NB4 (cell line): ENCODE measurements at regions not wholly inside any gene's neighbourhood (a gene's known extent, or its start where the extent isn't known, plus 50 kb on each side); places are given as distances from the start of the nearest gene placed in this dataset.

Experiments used
- CTCF ChIP-seq: IDR thresholded peaks from one replicate; pipeline ENCODE4 v1.5.1; 2012; ENCODE audit warnings: low read depth, low read length
- POLR2A ChIP-seq: IDR thresholded peaks from 2 replicates; pipeline ENCODE4 v1.6.1; 2011; ENCODE audit warnings: mild to moderate bottlenecking; ENCODE audit not compliant: insufficient read length; ENCODE audit errors: extremely low read depth

DNA sequence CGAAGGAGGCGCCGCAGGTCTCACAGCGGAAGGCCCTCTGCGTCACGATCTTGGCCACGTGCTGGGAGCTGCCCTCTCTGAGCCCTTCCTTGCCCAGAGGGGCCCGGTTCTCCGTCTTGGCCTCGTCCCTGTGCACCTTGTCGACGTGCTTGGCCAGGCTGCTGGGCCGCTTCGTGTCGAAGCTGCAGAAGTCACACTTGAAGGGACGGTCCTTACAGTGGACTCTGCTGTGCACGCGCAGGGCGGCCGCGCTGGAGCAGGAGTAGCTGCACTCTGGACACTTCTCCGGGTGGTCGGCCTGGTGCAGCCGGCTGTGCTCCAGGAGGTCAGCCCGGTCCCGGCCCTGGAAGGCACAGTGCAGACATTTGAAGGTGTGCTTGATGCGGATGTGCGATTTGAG is 106.9 kb downstream of the ZFP64 start:
- TF ChIP-seq POLR2A = no peak
- TF ChIP-seq CTCF = no peak
